Stomach smooth muscle (tissue), 2 donors: ENCODE measurements at regions not wholly inside any gene's neighbourhood (a gene's known extent, or its start where the extent isn't known, plus 50 kb on each side); places are given as distances from the start of the nearest gene placed in this dataset.
A peak's percentile ranks its signal among the peaks of the same experiment; 100 is the strongest.

Experiments used
- H3K27ac ChIP-seq: one replicate; pipeline ENCODE4 v1.7.0; 2013; ENCODE audit warnings: mild to moderate bottlenecking, low read length, inconsistent platforms
- H3K27me3 ChIP-seq, 2 donors: one replicate each; pipeline ENCODE4 v1.7.0; 2013; ENCODE audit warnings: low read length in 2 of 2; ENCODE audit not compliant: insufficient read depth in 2 of 2, control insufficient read depth in 1 of 2
- H3K36me3 ChIP-seq, 2 donors: one replicate each; pipeline ENCODE4 v1.7.0; 2013; ENCODE audit warnings: low read length in 2 of 2; ENCODE audit not compliant: control insufficient read depth in 2 of 2, insufficient read depth in 2 of 2
- H3K4me1 ChIP-seq: one replicate; pipeline ENCODE4 v1.7.0; 2013; ENCODE audit warnings: low read length; ENCODE audit not compliant: control insufficient read depth, insufficient read depth
- H3K4me3 ChIP-seq, 2 donors: one replicate each; pipeline ENCODE4 v1.7.0; 2013; ENCODE audit warnings: low read length in 2 of 2
- H3K9ac ChIP-seq, 2 donors: one replicate each; pipeline ENCODE4 v1.7.0; 2013; ENCODE audit warnings: low read length in 2 of 2, mild to moderate bottlenecking in 1 of 2
- H3K9me3 ChIP-seq, 2 donors: one replicate each; pipeline ENCODE4 v1.7.0; 2013; ENCODE audit warnings: low read length in 2 of 2; ENCODE audit not compliant: control insufficient read depth in 2 of 2
- donor health status: healthy.
- donor health status: Pancreatic carcinoma.

- Histone ChIP-seq H3K9ac (no peak overlapping the region), H3K36me3 (no peaks in the 10 kb centered on the region), H3K4me1 (peaks cover 12% of the 10 kb centered on the region), H3K27ac (no peak overlapping the region), H3K4me3 (no peak overlapping the region), H3K27me3 (peaks cover 0 to 2% of the 10 kb centered on the region in 2 donors), H3K9me3 (no peaks in the 10 kb centered on the region)
Measured at GRCh38 chr6:167758309-167759023, 68.2 kb upstream of the AFDN start.

GRCh38 chr6:167759206-167759605 is 67.5 kb upstream of the AFDN start:
- Histone ChIP-seq H3K4me1 (peaks cover 12% of the 10 kb centered on the region), H3K36me3 (no peaks in the 10 kb centered on the region), H3K9me3 (no peaks in the 10 kb centered on the region), H3K27ac (no peak overlapping the region), H3K27me3 (peaks cover 0 to 2% of the 10 kb centered on the region in 2 donors), H3K4me3 (no peak overlapping the region), H3K9ac (no peak overlapping the region)

GRCh38 chr6:167759912-167760311 is 66.8 kb upstream of the AFDN start:
- Histone ChIP-seq H3K36me3 (no peaks in the 10 kb centered on the region), H3K9me3 (no peaks in the 10 kb centered on the region), H3K4me1 (peaks cover 12% of the 10 kb centered on the region), H3K4me3 (no peak overlapping the region), H3K27me3 (peaks cover 0 to 2% of the 10 kb centered on the region in 2 donors), H3K9ac (no peak overlapping the region), H3K27ac (no peak overlapping the region)

GRCh38 chr6:167760979-167761793 is 65.5 kb upstream of the AFDN start:
- peaks cover 12% of the 10 kb centered on the region for H3K4me1 ChIP-seq
- H3K4me3 ChIP-seq, result peak overlapping the region in 1 of 2 donors; percentile 47
- H3K9ac ChIP-seq, result no peak overlapping the region
- peaks cover 0 to 2% of the 10 kb centered on the region in 2 donors for H3K27me3 ChIP-seq
- H3K36me3 ChIP-seq, result no peaks in the 10 kb centered on the region
- no peaks in the 10 kb centered on the region for H3K9me3 ChIP-seq
- no peak overlapping the region for H3K27ac ChIP-seq

GRCh38 chr6:167761794-167762258 is 64.9 kb upstream of the AFDN start:
- no peaks in the 10 kb centered on the region for H3K9me3 ChIP-seq
- H3K9ac ChIP-seq, result no peak overlapping the region
- H3K36me3 ChIP-seq, result no peaks in the 10 kb centered on the region
- no peak overlapping the region for H3K4me3 ChIP-seq
- H3K27me3 ChIP-seq, result peaks cover 0 to 2% of the 10 kb centered on the region in 2 donors
- no peak overlapping the region for H3K27ac ChIP-seq
- H3K4me1 ChIP-seq, result peaks cover 12% of the 10 kb centered on the region

GRCh38 chr6:167762259-167762962 is 64.3 kb upstream of the AFDN start:
- H3K4me3 ChIP-seq, result no peak overlapping the region
- peaks cover 2 to 8% of the 10 kb centered on the region in 2 donors for H3K27me3 ChIP-seq
- H3K4me1 ChIP-seq, result peaks cover 14% of the 10 kb centered on the region
- no peak overlapping the region for H3K9ac ChIP-seq
- H3K9me3 ChIP-seq, result no peaks in the 10 kb centered on the region
- H3K36me3 ChIP-seq, result no peaks in the 10 kb centered on the region
- no peak overlapping the region for H3K27ac ChIP-seq

GRCh38 chr6:167763056-167763944 is 63.4 kb upstream of the AFDN start:
- peaks cover 15% of the 10 kb centered on the region for H3K4me1 ChIP-seq

GRCh38 chr6:167764215-167764614 is 62.5 kb upstream of the AFDN start:
- Histone ChIP-seq H3K4me1 (peaks cover 15% of the 10 kb centered on the region), H3K27ac (no peak overlapping the region), H3K27me3 (peaks cover 3 to 8% of the 10 kb centered on the region in 2 donors), H3K4me3 (no peak overlapping the region), H3K9ac (no peak overlapping the region), H3K36me3 (no peaks in the 10 kb centered on the region), H3K9me3 (no peaks in the 10 kb centered on the region)

More at GRCh38 chr6:167763056-167763944, 63.4 kb upstream of the AFDN start:
- no peak overlapping the region for H3K4me3 ChIP-seq
- peaks cover 3 to 6% of the 10 kb centered on the region in 2 donors for H3K27me3 ChIP-seq
- H3K27ac ChIP-seq, result no peak overlapping the region
- no peaks in the 10 kb centered on the region for H3K36me3 ChIP-seq
- H3K9ac ChIP-seq, result no peak overlapping the region
- no peaks in the 10 kb centered on the region for H3K9me3 ChIP-seq

GRCh38 chr6:167764713-167765479 is 61.8 kb upstream of the AFDN start:
- no peak overlapping the region for H3K4me3 ChIP-seq
- no peaks in the 10 kb centered on the region for H3K36me3 ChIP-seq
- no peaks in the 10 kb centered on the region for H3K9me3 ChIP-seq
- no peak overlapping the region for H3K27ac ChIP-seq
- peaks cover 15% of the 10 kb centered on the region for H3K4me1 ChIP-seq
- peaks cover 3 to 8% of the 10 kb centered on the region in 2 donors for H3K27me3 ChIP-seq
- no peak overlapping the region for H3K9ac ChIP-seq
